Kidney (tissue), 13 donors: ENCODE measurements at regions not wholly inside any gene's neighbourhood (a gene's known extent, or its start where the extent isn't known, plus 50 kb on each side); places are given as distances from the start of the nearest gene placed in this dataset.

Experiments
- DNase-seq, 5 donors: peaks; one replicate each; pipeline ENCODE4 v3.0.0-alpha.2; 2013 to 2020
- FAIRE-seq: peaks from 2 replicates; lab custom pipeline; 2012; peaks lifted over from hg19 to GRCh38; lab: Jason Lieb, UNC
- H3K27ac ChIP-seq, 2 donors: one replicate each; pipeline ENCODE4 v1.7.0; 2013; ENCODE audit warnings: low read depth in 2 of 2, low read length in 2 of 2, inconsistent platforms in 1 of 2
- H3K27me3 ChIP-seq: one replicate; pipeline ENCODE4 v1.7.1; 2013; ENCODE audit warnings: low read length, inconsistent platforms; ENCODE audit not compliant: control insufficient read depth, insufficient read depth
- H3K36me3 ChIP-seq, 3 donors: one replicate each; pipeline versions ENCODE4 v1.7.0 to v1.7.1; 2013; ENCODE audit warnings: low read length in 3 of 3, control low read depth in 1 of 3, inconsistent platforms in 1 of 3; ENCODE audit not compliant: insufficient read depth in 3 of 3, control insufficient read depth in 2 of 3
- H3K4me1 ChIP-seq, 3 donors: one replicate each; pipeline versions ENCODE4 v1.7.0 to v1.7.1; 2013; ENCODE audit warnings: low read length in 3 of 3, inconsistent platforms in 1 of 3, low read depth in 1 of 3; ENCODE audit not compliant: control insufficient read depth in 2 of 3, insufficient read depth in 2 of 3
- H3K4me3 ChIP-seq, 3 donors: one replicate each; pipeline versions ENCODE4 v1.7.0 to v1.8.1; 2013; ENCODE audit warnings: low read length in 3 of 3, control low read depth in 1 of 3, inconsistent platforms in 1 of 3
- H3K9ac ChIP-seq, 3 donors: one replicate each; pipeline versions ENCODE4 v1.7.0 to v1.7.1; 2013; ENCODE audit warnings: low read length in 3 of 3, control low read depth in 1 of 3, inconsistent platforms in 1 of 3
- H3K9me3 ChIP-seq, 3 donors: one replicate each; pipeline versions ENCODE4 v1.7.0 to v1.7.1; 2013; ENCODE audit warnings: low read length in 3 of 3, control low read depth in 1 of 3, inconsistent platforms in 1 of 3; ENCODE audit not compliant: control insufficient read depth in 2 of 3, insufficient read depth in 1 of 3
- CTCF ChIP-seq: IDR thresholded peaks from 3 replicates; pipeline ENCODE4 v1.5.1; 2012; ENCODE audit warnings: mild to moderate bottlenecking, moderate library complexity, borderline replicate concordance; ENCODE audit not compliant: insufficient read depth; ENCODE audit errors: extremely low read depth
- intact Hi-C: fragments of 100-400 bp; cut with DNase I; formaldehyde crosslinking; loops from one replicate; pipeline ENCODE4 v1.11.1; 2022
- donor health status: control.
- donor health status: control.
- donor health status: control.
- donor health status: control.
- donor health status: control.
- donor health status: DM: yes; HTN: yes; CAD: no.
- donor health status: Normal renal cell carcinoma (clear cell type).

- Histone ChIP-seq H3K9ac (no peak overlapping the region), H3K27ac (no peak overlapping the region), H3K4me1 (no peaks in the 10 kb centered on the region), H3K27me3 (no peaks in the 10 kb centered on the region), H3K4me3 (no peak overlapping the region), H3K9me3 (no peaks in the 10 kb centered on the region), H3K36me3 (no peaks in the 10 kb centered on the region)
- intact Hi-C loops = no loop called here
- FAIRE-seq = no peak
- no peak for TF ChIP-seq CTCF
- DNase-seq = no peak
Observed at GRCh38 chr19:28010656-28011055, 1202.3 kb downstream of the UQCRFS1 start.

- H3K9ac ChIP-seq = no peak overlapping the region
- intact Hi-C loops = no loop called here
- H3K36me3 ChIP-seq = no peaks in the 10 kb centered on the region
- no peaks in the 10 kb centered on the region for H3K9me3 ChIP-seq
- FAIRE-seq (no peak), DNase-seq (no peak)
- no peak for TF ChIP-seq CTCF
- no peak overlapping the region for H3K4me3 ChIP-seq
- H3K4me1 ChIP-seq = no peaks in the 10 kb centered on the region
- no peaks in the 10 kb centered on the region for H3K27me3 ChIP-seq
- H3K27ac ChIP-seq = no peak overlapping the region
Observed at GRCh38 chr19:28009696-28010095, 1203.3 kb downstream of the UQCRFS1 start.

GRCh38 chr19:28008695-28009094 is 1204.3 kb downstream of the UQCRFS1 start:
- intact Hi-C loops = no loop called here
- H3K27ac ChIP-seq = no peak overlapping the region

More at GRCh38 chr19:28008695-28009094, 1204.3 kb downstream of the UQCRFS1 start:
- TF ChIP-seq CTCF = no peak
- no peak for DNase-seq
- H3K36me3 ChIP-seq = no peaks in the 10 kb centered on the region
- H3K9me3 ChIP-seq = no peaks in the 10 kb centered on the region
- H3K4me1 ChIP-seq = no peaks in the 10 kb centered on the region
- no peak overlapping the region for H3K4me3 ChIP-seq
- no peak for FAIRE-seq
- no peak overlapping the region for H3K9ac ChIP-seq
- H3K27me3 ChIP-seq = no peaks in the 10 kb centered on the region
